GM23248 (cell line): ENCODE measurements at regions not wholly inside any gene's neighbourhood (a gene's known extent, or its start where the extent isn't known, plus 50 kb on each side); places are given as distances from the start of the nearest gene placed in this dataset.

Experiments used
- DNase-seq: peaks from one replicate; pipeline ENCODE4 v3.0.0-alpha.2; 2015
- H2AFZ ChIP-seq: fragments of 200-600 bp; sonication (generic); 2 replicates; pipeline ENCODE4 v1.6.1; 2016; ENCODE audit warnings: antibody characterized with exemption
- H3F3A ChIP-seq: fragments of 200-600 bp; sonication (generic); 2 replicates; pipeline ENCODE4 v1.6.1; 2016; ENCODE audit warnings: mild to moderate bottlenecking, antibody characterized with exemption, mixed run types; ENCODE audit not compliant: insufficient read depth
- H3K27ac ChIP-seq: fragments of 200-600 bp; sonication (generic); 2 replicates; pipeline ENCODE4 v1.5.1; 2016; ENCODE audit warnings: mild to moderate bottlenecking
- H3K27me3 ChIP-seq: fragments of 200-600 bp; sonication (generic); replicated peaks from 2 replicates; pipeline ENCODE4 v1.6.1; 2016; ENCODE audit warnings: mild to moderate bottlenecking; ENCODE audit not compliant: insufficient read depth
- H3K36me3 ChIP-seq: fragments of 200-600 bp; sonication (generic); 2 replicates; pipeline ENCODE4 v1.6.1; 2016; ENCODE audit warnings: low read depth, mild to moderate bottlenecking
- H3K4me1 ChIP-seq: fragments of 200-600 bp; sonication (generic); 2 replicates; pipeline ENCODE4 v1.6.1; 2016; ENCODE audit warnings: mild to moderate bottlenecking; ENCODE audit not compliant: insufficient read depth
- H3K4me2 ChIP-seq: fragments of 200-600 bp; sonication (generic); one replicate; pipeline ENCODE4 v1.6.1; 2016; ENCODE audit warnings: mild to moderate bottlenecking; ENCODE audit not compliant: unreplicated experiment
- H3K4me3 ChIP-seq: fragments of 200-600 bp; sonication (generic); 2 replicates; pipeline ENCODE4 v1.5.1; 2016; ENCODE audit warnings: mild to moderate bottlenecking
- H3K79me2 ChIP-seq: fragments of 200-600 bp; sonication (generic); 2 replicates; pipeline ENCODE4 v1.6.1; 2016; ENCODE audit warnings: mild to moderate bottlenecking; ENCODE audit not compliant: insufficient read depth
- H3K9ac ChIP-seq: fragments of 200-600 bp; sonication (generic); 2 replicates; pipeline ENCODE4 v1.6.1; 2016; ENCODE audit warnings: mild to moderate bottlenecking
- H3K9me2 ChIP-seq: fragments of 200-600 bp; sonication (generic); 2 replicates; pipeline ENCODE4 v1.6.1; 2016; ENCODE audit warnings: mixed run types, mild to moderate bottlenecking, moderate library complexity; ENCODE audit not compliant: insufficient read depth
- H3K9me3 ChIP-seq: fragments of 200-600 bp; sonication (generic); one replicate; pipeline ENCODE4 v1.6.1; 2017; ENCODE audit warnings: low read depth
- H4K20me1 ChIP-seq: fragments of 200-600 bp; sonication (generic); 2 replicates; pipeline ENCODE4 v1.6.0; 2016; ENCODE audit not compliant: insufficient read depth
- EZH2 ChIP-seq: fragments of 200-600 bp; sonication (generic); IDR thresholded peaks from 2 replicates; pipeline ENCODE4 v1.6.1; 2018; ENCODE audit warnings: antibody characterized with exemption, mild to moderate bottlenecking; ENCODE audit not compliant: insufficient read depth, poor library complexity, severe bottlenecking
- EZH2phosphoT487 ChIP-seq: fragments of 200-600 bp; sonication (generic); IDR thresholded peaks from 2 replicates; pipeline ENCODE4 v1.6.1; 2018; ENCODE audit warnings: antibody characterized with exemption, moderate library complexity, mild to moderate bottlenecking, low read depth; ENCODE audit not compliant: insufficient read depth
- WGBS, 2 experiments: methylation state at CpG; one replicate each; pipeline ENCODE4 v1.1.6; 2015 to 2017; ENCODE audit warnings: low lambda C conversion rate in 2 of 2, low coverage in 1 of 2; ENCODE audit errors: missing lambda C conversion rate in 2 of 2; 5-methylcytosine and 5-hydroxymethylcytosine counted together
- in situ Hi-C: fragments of 300-500 bp; cut with MboI; formaldehyde crosslinking; loops from 2 replicates; pipeline ENCODE4 v1.15.0; 2020

- H3K9me2 ChIP-seq, result no peaks in the 10 kb centered on the region
- H3K27me3 ChIP-seq, result no peaks in the 10 kb centered on the region
- WGBS, 2 experiments, result 0 to 2% methylated on average over 2 of the region's 2 CpGs
- H3K9me3 ChIP-seq, result no peaks in the 10 kb centered on the region
- H3K4me1 ChIP-seq, result no peaks in the 10 kb centered on the region
- no peak overlapping the region for H3K4me3 ChIP-seq
- no peak overlapping the region for H3K27ac ChIP-seq
- no peak for DNase-seq
- H2AFZ ChIP-seq, result no peak overlapping the region
- no peak for TF ChIP-seq EZH2phosphoT487
- TF ChIP-seq EZH2, result no peak
- H3K9ac ChIP-seq, result no peak overlapping the region
- H3F3A ChIP-seq, result no peaks in the 10 kb centered on the region
- no peaks in the 10 kb centered on the region for H4K20me1 ChIP-seq
- in situ Hi-C loops, result no loop called here
- no peaks in the 10 kb centered on the region for H3K36me3 ChIP-seq
- no peak overlapping the region for H3K4me2 ChIP-seq
- H3K79me2 ChIP-seq, result no peaks in the 10 kb centered on the region
Measured at GRCh38 chr2:16205631-16206030, 265.3 kb downstream of the MYCN start.

GRCh38 chr2:16204886-16205620 is 264.7 kb downstream of the MYCN start:
- in situ Hi-C loops, result no loop called here
- TF ChIP-seq EZH2, result no peak
- no peak for TF ChIP-seq EZH2phosphoT487
- DNase-seq, result no peak
- no peak overlapping the region for H2AFZ ChIP-seq
- H3K9me2 ChIP-seq, result no peaks in the 10 kb centered on the region
- no peaks in the 10 kb centered on the region for H3K27me3 ChIP-seq
- no peaks in the 10 kb centered on the region for H3F3A ChIP-seq
- H3K36me3 ChIP-seq, result no peaks in the 10 kb centered on the region
- WGBS, 2 experiments, result 46 to 50% methylated on average over 12 of the region's 12 CpGs
- H3K9me3 ChIP-seq, result no peaks in the 10 kb centered on the region
- no peaks in the 10 kb centered on the region for H3K4me1 ChIP-seq
- no peak overlapping the region for H3K4me3 ChIP-seq
- no peak overlapping the region for H3K9ac ChIP-seq
- H3K79me2 ChIP-seq, result no peaks in the 10 kb centered on the region
- no peak overlapping the region for H3K27ac ChIP-seq
- no peaks in the 10 kb centered on the region for H4K20me1 ChIP-seq
- no peak overlapping the region for H3K4me2 ChIP-seq

GRCh38 chr2:16204251-16204650 is 263.9 kb downstream of the MYCN start:
- Histone ChIP-seq H3K79me2 (no peaks in the 10 kb centered on the region), H4K20me1 (no peaks in the 10 kb centered on the region), H3K4me1 (no peaks in the 10 kb centered on the region), H3K27me3 (no peaks in the 10 kb centered on the region), H3K9me2 (no peaks in the 10 kb centered on the region), H3K36me3 (no peaks in the 10 kb centered on the region), H3F3A (no peaks in the 10 kb centered on the region), H3K9ac (no peak overlapping the region), H3K9me3 (no peaks in the 10 kb centered on the region), H3K27ac (no peak overlapping the region), H3K4me3 (no peak overlapping the region), H3K4me2 (no peak overlapping the region), H2AFZ (no peak overlapping the region)
- WGBS, 2 experiments, result 16 to 40% methylated on average over 1 of the region's 1 CpG
- TF ChIP-seq EZH2 (no peak), EZH2phosphoT487 (no peak)
- in situ Hi-C loops, result no loop called here
- no peak for DNase-seq

- H3K79me2 ChIP-seq, result no peaks in the 10 kb centered on the region
- H3K27ac ChIP-seq, result no peak overlapping the region
- no peak overlapping the region for H2AFZ ChIP-seq
- H3K9me2 ChIP-seq, result no peaks in the 10 kb centered on the region
- DNase-seq, result no peak
- no peaks in the 10 kb centered on the region for H3K27me3 ChIP-seq
- no peak overlapping the region for H3K9ac ChIP-seq
- no peak overlapping the region for H3K4me2 ChIP-seq
- 36 to 37% methylated on average over 8 of the region's 8 CpGs for WGBS, 2 experiments
- no peaks in the 10 kb centered on the region for H3F3A ChIP-seq
- H3K4me3 ChIP-seq, result no peak overlapping the region
- H3K9me3 ChIP-seq, result no peaks in the 10 kb centered on the region
- H3K36me3 ChIP-seq, result no peaks in the 10 kb centered on the region
- in situ Hi-C loops, result no loop called here
- no peaks in the 10 kb centered on the region for H3K4me1 ChIP-seq
- no peaks in the 10 kb centered on the region for H4K20me1 ChIP-seq
- TF ChIP-seq EZH2phosphoT487 (no peak), EZH2 (no peak)
Measured at GRCh38 chr2:16203691-16204090, 263.3 kb downstream of the MYCN start.

DNA sequence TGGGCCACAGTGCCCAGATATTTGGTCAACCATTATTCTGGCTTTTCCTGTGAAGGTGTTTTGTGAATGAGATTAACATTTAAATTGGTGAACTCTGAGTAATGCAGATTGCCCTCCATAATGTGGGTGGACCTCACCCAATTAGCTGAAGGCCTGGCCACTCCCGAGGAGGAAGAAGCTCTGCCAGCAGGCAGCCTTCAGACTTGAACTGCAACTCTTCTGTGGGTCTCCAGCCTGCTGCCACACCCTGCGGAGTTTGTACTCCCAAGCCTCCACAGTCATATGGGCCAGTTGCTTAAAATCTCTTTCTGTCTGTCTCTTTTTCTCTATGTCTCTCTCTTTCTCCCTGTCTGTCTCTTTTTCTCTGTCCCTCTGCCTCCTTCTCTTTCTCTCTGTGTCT is 262.7 kb downstream of the MYCN start:
- Histone ChIP-seq H3K27me3 (no peaks in the 10 kb centered on the region), H3F3A (no peaks in the 10 kb centered on the region), H4K20me1 (no peaks in the 10 kb centered on the region), H3K4me1 (no peaks in the 10 kb centered on the region), H3K4me2 (no peak overlapping the region), H3K27ac (no peak overlapping the region), H3K9me2 (no peaks in the 10 kb centered on the region), H3K79me2 (no peaks in the 10 kb centered on the region), H3K4me3 (no peak overlapping the region), H3K36me3 (no peaks in the 10 kb centered on the region), H3K9me3 (no peaks in the 10 kb centered on the region), H3K9ac (no peak overlapping the region), H2AFZ (no peak overlapping the region)
- in situ Hi-C loops, result no loop called here
- TF ChIP-seq EZH2, result no peak
- DNase-seq, result no peak
- 29 to 32% methylated on average over 2 of the region's 2 CpGs for WGBS, 2 experiments
